Stimulated activated memory B cell treated with anti-CD40 and anti-IgM and Interleukin-4, amounts not matched to agents 10 μg/mL and 1 μg/mL and 100 μg/mL, for 72 hours (primary cell): ENCODE measurements at regions not wholly inside any gene's neighbourhood (a gene's known extent, or its start where the extent isn't known, plus 50 kb on each side); places are given as distances from the start of the nearest gene placed in this dataset.

ENCODE experiments used
- ATAC-seq: fragments of 150-1000 bp; cut with Tn5 transposase; 2 replicates; pipeline ENCODE4 v1.10.0; 2021
- H3K27ac Mint-ChIP-seq: one replicate; pipeline ENCODE4 v1.8.0; 2022; ENCODE audit warnings: mild to moderate bottlenecking, mixed read lengths
- H3K27me3 Mint-ChIP-seq: one replicate; pipeline ENCODE4 v1.8.0; 2022; ENCODE audit warnings: mixed read lengths
- H3K36me3 Mint-ChIP-seq: one replicate; pipeline ENCODE4 v1.8.0; 2022; ENCODE audit warnings: mixed read lengths
- H3K4me1 Mint-ChIP-seq: one replicate; pipeline ENCODE4 v1.8.0; 2022; ENCODE audit warnings: mixed read lengths
- H3K4me3 Mint-ChIP-seq: one replicate; pipeline ENCODE4 v1.8.0; 2022; ENCODE audit warnings: mild to moderate bottlenecking, moderate library complexity, mixed read lengths
- H3K9me3 Mint-ChIP-seq: one replicate; pipeline ENCODE4 v1.8.0; 2022; ENCODE audit warnings: mixed read lengths

- H3K36me3 Mint-ChIP-seq = no peaks in the 10 kb centered on the region
- H3K27me3 Mint-ChIP-seq = no peaks in the 10 kb centered on the region
- no peak overlapping the region for H3K4me3 Mint-ChIP-seq
- H3K4me1 Mint-ChIP-seq = no peaks in the 10 kb centered on the region
- H3K9me3 Mint-ChIP-seq = peaks cover 3% of the 10 kb centered on the region
- ATAC-seq = no peak
- H3K27ac Mint-ChIP-seq = no peak overlapping the region
Observed at GRCh38 chr3:64915778-64916177, 228.0 kb upstream of the ADAMTS9 start.

GRCh38 chr3:64913515-64913914 is 225.7 kb upstream of the ADAMTS9 start:
- Mint-ChIP-seq H3K4me3 (no peak overlapping the region), H3K27ac (no peak overlapping the region), H3K36me3 (no peaks in the 10 kb centered on the region), H3K27me3 (no peaks in the 10 kb centered on the region), H3K9me3 (peaks cover 6% of the 10 kb centered on the region), H3K4me1 (no peaks in the 10 kb centered on the region)
- no peak for ATAC-seq

DNA sequence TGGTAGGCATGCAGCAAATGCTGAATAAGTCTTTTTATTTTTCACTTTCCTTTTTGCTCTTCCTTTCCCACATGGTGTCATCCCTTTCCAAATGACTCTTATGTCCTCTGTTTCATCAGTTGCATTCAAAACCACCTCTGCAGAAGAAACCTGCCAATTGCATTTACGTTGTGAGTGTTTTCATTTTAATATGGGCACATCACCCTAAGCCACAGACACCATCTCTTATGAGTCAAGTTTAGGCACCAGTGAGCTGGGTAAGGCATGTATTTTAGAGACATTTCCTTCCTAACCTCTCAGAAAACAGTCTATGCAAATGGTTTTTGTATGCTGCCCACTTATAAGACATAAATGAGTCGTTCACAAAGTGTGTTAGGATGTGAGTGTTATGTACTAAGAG is 223.3 kb upstream of the ADAMTS9 start:
- no peak for ATAC-seq
- H3K4me3 Mint-ChIP-seq = no peak overlapping the region
- H3K9me3 Mint-ChIP-seq = peaks cover 6% of the 10 kb centered on the region
- H3K27me3 Mint-ChIP-seq = no peaks in the 10 kb centered on the region
- H3K4me1 Mint-ChIP-seq = no peaks in the 10 kb centered on the region
- no peaks in the 10 kb centered on the region for H3K36me3 Mint-ChIP-seq
- no peak overlapping the region for H3K27ac Mint-ChIP-seq

- peaks cover 6% of the 10 kb centered on the region for H3K9me3 Mint-ChIP-seq
- H3K4me1 Mint-ChIP-seq = no peaks in the 10 kb centered on the region
- no peaks in the 10 kb centered on the region for H3K36me3 Mint-ChIP-seq
- H3K4me3 Mint-ChIP-seq = no peak overlapping the region
- no peak overlapping the region for H3K27ac Mint-ChIP-seq
- H3K27me3 Mint-ChIP-seq = no peaks in the 10 kb centered on the region
- ATAC-seq = no peak
Observed at GRCh38 chr3:64909757-64910467, 222.1 kb upstream of the ADAMTS9 start.

GRCh38 chr3:64909011-64909410 is 221.2 kb upstream of the ADAMTS9 start:
- H3K4me1 Mint-ChIP-seq = no peaks in the 10 kb centered on the region
- no peak overlapping the region for H3K27ac Mint-ChIP-seq
- no peak overlapping the region for H3K4me3 Mint-ChIP-seq
- no peaks in the 10 kb centered on the region for H3K36me3 Mint-ChIP-seq
- H3K27me3 Mint-ChIP-seq = no peaks in the 10 kb centered on the region
- no peak for ATAC-seq
- peaks cover 6% of the 10 kb centered on the region for H3K9me3 Mint-ChIP-seq

- no peaks in the 10 kb centered on the region for H3K36me3 Mint-ChIP-seq
- no peak for ATAC-seq
- peaks cover 6% of the 10 kb centered on the region for H3K9me3 Mint-ChIP-seq
- no peaks in the 10 kb centered on the region for H3K4me1 Mint-ChIP-seq
- H3K27ac Mint-ChIP-seq = no peak overlapping the region
- no peaks in the 10 kb centered on the region for H3K27me3 Mint-ChIP-seq
- no peak overlapping the region for H3K4me3 Mint-ChIP-seq
Observed at GRCh38 chr3:64908251-64908685, 220.5 kb upstream of the ADAMTS9 start.

GRCh38 chr3:64905906-64906410 is 218.2 kb upstream of the ADAMTS9 start:
- Mint-ChIP-seq H3K4me1 (no peaks in the 10 kb centered on the region), H3K4me3 (no peak overlapping the region), H3K9me3 (peaks cover 3% of the 10 kb centered on the region), H3K27me3 (no peaks in the 10 kb centered on the region), H3K27ac (no peak overlapping the region), H3K36me3 (no peaks in the 10 kb centered on the region)
- ATAC-seq = no peak

DNA sequence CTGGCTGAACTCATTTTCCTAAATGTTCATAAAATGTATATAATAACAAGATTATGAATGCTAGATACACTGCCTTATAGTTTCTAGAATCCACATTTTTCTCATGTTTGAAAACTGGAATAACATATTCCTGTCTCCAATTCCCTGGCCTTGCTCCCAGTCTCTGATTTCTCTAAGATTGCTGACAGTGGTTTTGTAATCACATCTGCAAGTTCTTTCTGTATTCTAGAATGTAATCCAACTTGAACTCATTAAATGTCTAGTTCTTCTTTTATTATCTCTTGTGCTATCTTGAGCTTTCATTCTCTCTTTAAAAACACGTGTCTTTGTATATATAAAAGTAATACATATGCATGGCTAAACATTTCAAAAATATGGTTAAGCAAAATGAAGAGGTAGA is 215.2 kb upstream of the ADAMTS9 start:
- Mint-ChIP-seq H3K9me3 (no peaks in the 10 kb centered on the region), H3K4me3 (no peak overlapping the region), H3K36me3 (no peaks in the 10 kb centered on the region)

DNA sequence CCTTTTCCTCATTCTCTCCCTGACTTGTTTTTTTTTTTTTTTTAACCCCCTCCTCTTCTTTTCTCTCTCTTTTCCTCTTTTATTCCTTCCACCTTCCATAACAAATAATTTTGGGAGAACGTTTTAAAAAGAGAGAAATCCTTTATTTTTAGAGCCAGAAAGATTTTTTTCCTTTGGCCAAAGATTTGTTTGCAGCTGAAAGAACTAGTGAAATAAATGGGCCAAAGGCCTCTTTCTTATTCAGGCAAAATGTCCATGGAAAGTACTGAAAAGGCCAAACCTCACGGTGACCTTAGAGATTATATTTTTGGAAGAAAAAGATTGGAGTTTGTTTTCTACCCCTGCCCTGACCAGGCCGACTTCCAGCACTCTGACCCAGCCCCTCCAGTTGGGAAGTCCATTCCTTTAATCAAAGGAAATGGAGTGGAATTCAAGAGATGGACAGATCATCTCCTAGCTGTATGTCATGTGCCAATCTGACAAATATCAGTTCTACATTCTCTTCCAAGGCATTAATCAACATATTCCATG is 214.3 kb upstream of the ADAMTS9 start:
- H3K27me3 Mint-ChIP-seq = no peaks in the 10 kb centered on the region
- H3K4me1 Mint-ChIP-seq = no peaks in the 10 kb centered on the region

More for the DNA sequence above, 215.2 kb upstream of the ADAMTS9 start:
- H3K27me3 Mint-ChIP-seq = no peaks in the 10 kb centered on the region
- H3K4me1 Mint-ChIP-seq = no peaks in the 10 kb centered on the region
- no peak overlapping the region for H3K27ac Mint-ChIP-seq
- ATAC-seq = no peak

GRCh38 chr3:64901522-64901885 is 213.7 kb upstream of the ADAMTS9 start:
- Mint-ChIP-seq H3K4me3 (no peak overlapping the region), H3K27me3 (no peaks in the 10 kb centered on the region), H3K9me3 (no peaks in the 10 kb centered on the region), H3K27ac (no peak overlapping the region), H3K36me3 (no peaks in the 10 kb centered on the region), H3K4me1 (no peaks in the 10 kb centered on the region)
- ATAC-seq = no peak

More for the DNA sequence above, 214.3 kb upstream of the ADAMTS9 start:
- ATAC-seq = no peak
- Mint-ChIP-seq H3K27ac (no peak overlapping the region), H3K9me3 (no peaks in the 10 kb centered on the region), H3K36me3 (no peaks in the 10 kb centered on the region), H3K4me3 (no peak overlapping the region)

GRCh38 chr3:64900617-64901521 is 213.1 kb upstream of the ADAMTS9 start:
- Mint-ChIP-seq H3K9me3 (no peaks in the 10 kb centered on the region), H3K4me3 (no peak overlapping the region), H3K4me1 (no peaks in the 10 kb centered on the region), H3K27me3 (no peaks in the 10 kb centered on the region), H3K36me3 (no peaks in the 10 kb centered on the region), H3K27ac (no peak overlapping the region)
- no peak for ATAC-seq

- ATAC-seq = no peak
- H3K4me3 Mint-ChIP-seq = no peak overlapping the region
- H3K27ac Mint-ChIP-seq = no peak overlapping the region
- no peaks in the 10 kb centered on the region for H3K36me3 Mint-ChIP-seq
- H3K9me3 Mint-ChIP-seq = no peaks in the 10 kb centered on the region
- H3K4me1 Mint-ChIP-seq = no peaks in the 10 kb centered on the region
- no peaks in the 10 kb centered on the region for H3K27me3 Mint-ChIP-seq
Observed at GRCh38 chr3:64900156-64900555, 212.4 kb upstream of the ADAMTS9 start.

DNA sequence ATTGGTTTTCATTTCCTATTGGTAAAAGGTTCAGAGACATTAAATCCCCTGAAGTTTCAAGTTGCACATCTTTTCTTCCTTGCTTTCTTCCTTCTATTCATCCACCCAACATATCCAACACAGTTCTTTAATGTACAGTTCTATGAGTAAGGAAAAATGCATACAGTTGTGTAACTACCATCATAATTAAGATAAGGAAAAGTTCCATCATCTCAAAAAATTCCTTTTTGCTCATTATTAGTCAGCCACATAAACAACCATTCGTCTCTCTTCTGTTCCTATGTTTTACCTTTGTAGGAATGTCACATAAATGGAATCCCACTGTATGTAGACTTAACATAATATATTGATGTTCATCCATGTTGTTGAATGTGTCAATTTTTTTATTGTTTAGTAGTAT is 211.1 kb upstream of the ADAMTS9 start:
- Mint-ChIP-seq H3K36me3 (no peaks in the 10 kb centered on the region), H3K27me3 (no peaks in the 10 kb centered on the region), H3K4me1 (no peaks in the 10 kb centered on the region), H3K27ac (no peak overlapping the region), H3K9me3 (no peaks in the 10 kb centered on the region), H3K4me3 (no peak overlapping the region)
- no peak for ATAC-seq

- H3K4me1 Mint-ChIP-seq = no peaks in the 10 kb centered on the region
- H3K27me3 Mint-ChIP-seq = no peaks in the 10 kb centered on the region
- H3K36me3 Mint-ChIP-seq = no peaks in the 10 kb centered on the region
- H3K9me3 Mint-ChIP-seq = peaks cover 3% of the 10 kb centered on the region
- ATAC-seq = no peak
- H3K27ac Mint-ChIP-seq = no peak overlapping the region
- no peak overlapping the region for H3K4me3 Mint-ChIP-seq
Observed at GRCh38 chr3:64895991-64896895, 208.4 kb upstream of the ADAMTS9 start.
